ENCODE measurements at regions not wholly inside any gene's neighbourhood (a gene's known extent, or its start where the extent isn't known, plus 50 kb on each side); places are given as distances from the start of the nearest gene placed in this dataset.
"Not testable (repeated sequence)": the region's sequence is repeated elsewhere in the genome, so short reads cannot be mapped to it uniquely, and the experiment has no call there.

- BruUV-seq (replicated peaks); H3K27ac ChIP-seq (ENCODE audit: low read depth, low read length); intact Hi-C loops (cut with micrococcal nuclease); CTCF ChIA-PET; ATAC-seq; H3K4me1 ChIP-seq (ENCODE audit: control insufficient read depth in 1 of 2, insufficient read depth in 2 of 2, low read length in 2 of 2); H3K4me3 ChIP-seq (replicated peaks in 1 of 2; ENCODE audit: low read depth in 1 of 2, low read length in 2 of 2); H3K4me2 ChIP-seq (ENCODE audit: low read length); POLR2A ChIA-PET; H3K9me2 ChIP-seq (ENCODE audit: insufficient read depth); H3K9ac ChIP-seq (ENCODE audit: low read length); H3K36me3 ChIP-seq (ENCODE audit: control insufficient read depth in 1 of 2, insufficient read depth in 2 of 2, low read length in 2 of 2); H3K9me3 ChIP-seq (ENCODE audit: control insufficient read depth in 1 of 2, insufficient read depth in 1 of 2, low read depth in 1 of 2, low read length in 2 of 2); DNase-seq (ENCODE audit: low read depth, low spot score); H4K20me1 ChIP-seq (ENCODE audit: insufficient read depth); H3K79me2 ChIP-seq (ENCODE audit: insufficient read depth, low read length); H2AFZ ChIP-seq (ENCODE audit: low read depth, low read length, poor library complexity, severe bottlenecking); RAD21 ChIA-PET (ENCODE audit: low non-redundant PET in 1 of 2, low total read pairs in 2 of 2, uncharacterized antibody in 2 of 2, unreplicated experiment in 2 of 2); H3K27me3 ChIP-seq (ENCODE audit: insufficient read depth, low read length): not testable (repeated sequence)
These were observed 247.6 kb downstream of the BCL2L11 start for GRCh38 chr2:111368288-111368687.

GRCh38 chr2:111373060-111373459 is 252.3 kb downstream of the BCL2L11 start:
- ATAC-seq, result peak; percentile 91
- DNase-seq (ENCODE audit: low read depth, low spot score); H2AFZ ChIP-seq (ENCODE audit: low read depth, low read length, poor library complexity, severe bottlenecking); H3K36me3 ChIP-seq (ENCODE audit: control insufficient read depth in 1 of 2, insufficient read depth in 2 of 2, low read length in 2 of 2); H3K27ac ChIP-seq (ENCODE audit: low read depth, low read length); H3K9me3 ChIP-seq (ENCODE audit: control insufficient read depth in 1 of 2, insufficient read depth in 1 of 2, low read depth in 1 of 2, low read length in 2 of 2); POLR2A ChIA-PET; CTCF ChIA-PET; H3K27me3 ChIP-seq (ENCODE audit: insufficient read depth, low read length); H3K4me2 ChIP-seq (ENCODE audit: low read length); H3K9me2 ChIP-seq (ENCODE audit: insufficient read depth); BruUV-seq (replicated peaks); H3K9ac ChIP-seq (ENCODE audit: low read length); H3K79me2 ChIP-seq (ENCODE audit: insufficient read depth, low read length); H3K4me3 ChIP-seq (replicated peaks in 1 of 2; ENCODE audit: low read depth in 1 of 2, low read length in 2 of 2); intact Hi-C loops (cut with micrococcal nuclease); H3K4me1 ChIP-seq (ENCODE audit: control insufficient read depth in 1 of 2, insufficient read depth in 2 of 2, low read length in 2 of 2); H4K20me1 ChIP-seq (ENCODE audit: insufficient read depth); RAD21 ChIA-PET (ENCODE audit: low non-redundant PET in 1 of 2, low total read pairs in 2 of 2, uncharacterized antibody in 2 of 2, unreplicated experiment in 2 of 2): not testable (repeated sequence)

GRCh38 chr2:111373989-111374388 is 253.3 kb downstream of the BCL2L11 start:
- H3K9me3 ChIP-seq (ENCODE audit: control insufficient read depth in 1 of 2, insufficient read depth in 1 of 2, low read depth in 1 of 2, low read length in 2 of 2); H3K4me1 ChIP-seq (ENCODE audit: control insufficient read depth in 1 of 2, insufficient read depth in 2 of 2, low read length in 2 of 2); H3K4me2 ChIP-seq (ENCODE audit: low read length); H3K36me3 ChIP-seq (ENCODE audit: control insufficient read depth in 1 of 2, insufficient read depth in 2 of 2, low read length in 2 of 2); H3K9me2 ChIP-seq (ENCODE audit: insufficient read depth); BruUV-seq (replicated peaks); POLR2A ChIA-PET; CTCF ChIA-PET; H4K20me1 ChIP-seq (ENCODE audit: insufficient read depth); ATAC-seq; H2AFZ ChIP-seq (ENCODE audit: low read depth, low read length, poor library complexity, severe bottlenecking); H3K9ac ChIP-seq (ENCODE audit: low read length); DNase-seq (ENCODE audit: low read depth, low spot score); H3K79me2 ChIP-seq (ENCODE audit: insufficient read depth, low read length); intact Hi-C loops (cut with micrococcal nuclease); H3K27ac ChIP-seq (ENCODE audit: low read depth, low read length); H3K4me3 ChIP-seq (replicated peaks in 1 of 2; ENCODE audit: low read depth in 1 of 2, low read length in 2 of 2); H3K27me3 ChIP-seq (ENCODE audit: insufficient read depth, low read length); RAD21 ChIA-PET (ENCODE audit: low non-redundant PET in 1 of 2, low total read pairs in 2 of 2, uncharacterized antibody in 2 of 2, unreplicated experiment in 2 of 2): not testable (repeated sequence)

GRCh38 chr2:111374734-111375133 is 254.0 kb downstream of the BCL2L11 start:
- H3K4me1 ChIP-seq (ENCODE audit: control insufficient read depth in 1 of 2, insufficient read depth in 2 of 2, low read length in 2 of 2); H3K27ac ChIP-seq (ENCODE audit: low read depth, low read length); DNase-seq (ENCODE audit: low read depth, low spot score); RAD21 ChIA-PET (ENCODE audit: low non-redundant PET in 1 of 2, low total read pairs in 2 of 2, uncharacterized antibody in 2 of 2, unreplicated experiment in 2 of 2); BruUV-seq (replicated peaks); H3K79me2 ChIP-seq (ENCODE audit: insufficient read depth, low read length); H3K36me3 ChIP-seq (ENCODE audit: control insufficient read depth in 1 of 2, insufficient read depth in 2 of 2, low read length in 2 of 2); POLR2A ChIA-PET; H3K9me3 ChIP-seq (ENCODE audit: control insufficient read depth in 1 of 2, insufficient read depth in 1 of 2, low read depth in 1 of 2, low read length in 2 of 2); H3K4me3 ChIP-seq (replicated peaks in 1 of 2; ENCODE audit: low read depth in 1 of 2, low read length in 2 of 2); H3K27me3 ChIP-seq (ENCODE audit: insufficient read depth, low read length); H3K9ac ChIP-seq (ENCODE audit: low read length); CTCF ChIA-PET; H3K4me2 ChIP-seq (ENCODE audit: low read length); H2AFZ ChIP-seq (ENCODE audit: low read depth, low read length, poor library complexity, severe bottlenecking); ATAC-seq; intact Hi-C loops (cut with micrococcal nuclease); H3K9me2 ChIP-seq (ENCODE audit: insufficient read depth); H4K20me1 ChIP-seq (ENCODE audit: insufficient read depth): not testable (repeated sequence)

GRCh38 chr2:111375320-111375883 is 254.7 kb downstream of the BCL2L11 start:
- H3K27ac ChIP-seq (ENCODE audit: low read depth, low read length); DNase-seq (ENCODE audit: low read depth, low spot score); H3K27me3 ChIP-seq (ENCODE audit: insufficient read depth, low read length); BruUV-seq (replicated peaks); H3K4me3 ChIP-seq (replicated peaks in 1 of 2; ENCODE audit: low read depth in 1 of 2, low read length in 2 of 2); H3K9me3 ChIP-seq (ENCODE audit: control insufficient read depth in 1 of 2, insufficient read depth in 1 of 2, low read depth in 1 of 2, low read length in 2 of 2); H3K4me2 ChIP-seq (ENCODE audit: low read length); H4K20me1 ChIP-seq (ENCODE audit: insufficient read depth); RAD21 ChIA-PET (ENCODE audit: low non-redundant PET in 1 of 2, low total read pairs in 2 of 2, uncharacterized antibody in 2 of 2, unreplicated experiment in 2 of 2); CTCF ChIA-PET; H2AFZ ChIP-seq (ENCODE audit: low read depth, low read length, poor library complexity, severe bottlenecking); H3K36me3 ChIP-seq (ENCODE audit: control insufficient read depth in 1 of 2, insufficient read depth in 2 of 2, low read length in 2 of 2); POLR2A ChIA-PET; H3K9me2 ChIP-seq (ENCODE audit: insufficient read depth); intact Hi-C loops (cut with micrococcal nuclease); H3K4me1 ChIP-seq (ENCODE audit: control insufficient read depth in 1 of 2, insufficient read depth in 2 of 2, low read length in 2 of 2); ATAC-seq; H3K9ac ChIP-seq (ENCODE audit: low read length); H3K79me2 ChIP-seq (ENCODE audit: insufficient read depth, low read length): not testable (repeated sequence)

Measured in HCT116 (cell line).